ENCODE measurements at regions not wholly inside any gene's neighbourhood (a gene's known extent, or its start where the extent isn't known, plus 50 kb on each side); places are given as distances from the start of the nearest gene placed in this dataset.
"Not testable (repeated sequence)": the region's sequence is repeated elsewhere in the genome, so short reads cannot be mapped to it uniquely, and the experiment has no call there.

DNA sequence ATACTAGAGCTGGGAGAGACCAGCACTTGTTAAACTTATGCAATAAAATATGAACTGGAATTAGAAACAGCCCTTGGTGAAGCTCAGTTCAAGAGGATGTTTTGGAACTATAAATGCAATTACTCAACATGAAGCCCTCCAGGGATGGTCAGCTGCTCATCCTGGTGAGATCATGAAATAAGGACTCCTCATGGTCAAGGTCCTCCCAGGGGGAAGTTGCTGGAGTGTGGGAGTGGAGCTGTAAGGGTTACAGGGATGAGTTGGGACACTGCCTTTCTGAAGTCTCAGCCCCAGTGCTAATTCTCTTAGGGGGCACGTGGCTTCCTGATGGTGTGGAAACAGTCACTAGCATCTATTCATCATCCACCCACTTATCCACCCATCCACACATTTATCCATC, 301.7 kb upstream of the SFSWAP start:
- Histone ChIP-seq H3K4me3 (no peak overlapping the region), H3K36me3 (no peaks in the 10 kb centered on the region), H3K27ac (no peak overlapping the region), H3K4me1 (ENCODE audit: low read depth) (no peaks in the 10 kb centered on the region), H3K9me3 (ENCODE audit: low read depth) (no peaks in the 10 kb centered on the region), H3K27me3 (no peaks in the 10 kb centered on the region)
- no peak for DNase-seq (ENCODE audit: low read depth in 1 of 2, low spot score in 1 of 2)
- TF ChIP-seq, protein P1, sequence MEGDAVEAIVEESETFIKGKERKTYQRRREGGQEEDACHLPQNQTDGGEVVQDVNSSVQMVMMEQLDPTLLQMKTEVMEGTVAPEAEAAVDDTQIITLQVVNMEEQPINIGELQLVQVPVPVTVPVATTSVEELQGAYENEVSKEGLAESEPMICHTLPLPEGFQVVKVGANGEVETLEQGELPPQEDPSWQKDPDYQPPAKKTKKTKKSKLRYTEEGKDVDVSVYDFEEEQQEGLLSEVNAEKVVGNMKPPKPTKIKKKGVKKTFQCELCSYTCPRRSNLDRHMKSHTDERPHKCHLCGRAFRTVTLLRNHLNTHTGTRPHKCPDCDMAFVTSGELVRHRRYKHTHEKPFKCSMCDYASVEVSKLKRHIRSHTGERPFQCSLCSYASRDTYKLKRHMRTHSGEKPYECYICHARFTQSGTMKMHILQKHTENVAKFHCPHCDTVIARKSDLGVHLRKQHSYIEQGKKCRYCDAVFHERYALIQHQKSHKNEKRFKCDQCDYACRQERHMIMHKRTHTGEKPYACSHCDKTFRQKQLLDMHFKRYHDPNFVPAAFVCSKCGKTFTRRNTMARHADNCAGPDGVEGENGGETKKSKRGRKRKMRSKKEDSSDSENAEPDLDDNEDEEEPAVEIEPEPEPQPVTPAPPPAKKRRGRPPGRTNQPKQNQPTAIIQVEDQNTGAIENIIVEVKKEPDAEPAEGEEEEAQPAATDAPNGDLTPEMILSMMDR (IDR thresholded peaks at IDR 0.05; ENCODE audit: low read depth, low read length): no peak

DNA sequence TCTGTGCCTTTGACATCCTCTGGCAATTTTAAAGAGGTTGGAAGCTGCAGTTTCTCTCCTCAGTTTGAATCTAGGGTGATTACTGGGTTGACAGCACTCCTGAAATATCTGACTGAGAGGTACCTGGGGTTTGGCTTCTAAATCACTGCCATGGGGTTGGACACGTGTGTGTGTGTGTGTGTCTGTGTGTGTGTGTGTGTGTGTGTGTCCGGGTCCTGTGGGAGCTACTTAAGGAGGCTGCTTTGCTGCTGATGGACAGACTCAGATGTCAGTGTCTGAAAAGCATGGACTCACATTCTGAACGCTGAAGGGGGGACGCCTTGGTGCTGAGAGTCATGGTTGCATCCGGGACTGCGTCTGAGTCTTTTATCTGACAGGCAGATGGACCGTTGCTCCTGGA, 299.1 kb upstream of the SFSWAP start:
- not testable (repeated sequence) for DNase-seq (ENCODE audit: low read depth in 1 of 2, low spot score in 1 of 2); H3K4me3 ChIP-seq; H3K27me3 ChIP-seq; H3K9me3 ChIP-seq (ENCODE audit: low read depth); H3K27ac ChIP-seq; H3K4me1 ChIP-seq (ENCODE audit: low read depth); H3K36me3 ChIP-seq

- H3K27ac ChIP-seq: no peak overlapping the region
- no peaks in the 10 kb centered on the region for H3K4me1 ChIP-seq (ENCODE audit: low read depth)
- DNase-seq (ENCODE audit: low read depth in 1 of 2, low spot score in 1 of 2): no peak
- no peak overlapping the region for H3K4me3 ChIP-seq
- H3K36me3 ChIP-seq: no peaks in the 10 kb centered on the region
- H3K27me3 ChIP-seq: no peaks in the 10 kb centered on the region
- H3K9me3 ChIP-seq (ENCODE audit: low read depth): no peaks in the 10 kb centered on the region
- TF ChIP-seq, protein P1 (IDR thresholded peaks at IDR 0.05; ENCODE audit: low read depth, low read length): no peak
Measured at GRCh38 chr12:131413006-131413405, 297.9 kb upstream of the SFSWAP start.

- Histone ChIP-seq H3K27ac (no peak overlapping the region), H3K36me3 (no peaks in the 10 kb centered on the region), H3K9me3 (ENCODE audit: low read depth) (no peaks in the 10 kb centered on the region), H3K4me1 (ENCODE audit: low read depth) (no peaks in the 10 kb centered on the region), H3K4me3 (no peak overlapping the region), H3K27me3 (no peaks in the 10 kb centered on the region)
- TF ChIP-seq, protein P1 (IDR thresholded peaks at IDR 0.05; ENCODE audit: low read depth, low read length): no peak
- no peak for DNase-seq (ENCODE audit: low read depth in 1 of 2, low spot score in 1 of 2)
Measured at GRCh38 chr12:131413471-131413870, 297.4 kb upstream of the SFSWAP start.

DNA sequence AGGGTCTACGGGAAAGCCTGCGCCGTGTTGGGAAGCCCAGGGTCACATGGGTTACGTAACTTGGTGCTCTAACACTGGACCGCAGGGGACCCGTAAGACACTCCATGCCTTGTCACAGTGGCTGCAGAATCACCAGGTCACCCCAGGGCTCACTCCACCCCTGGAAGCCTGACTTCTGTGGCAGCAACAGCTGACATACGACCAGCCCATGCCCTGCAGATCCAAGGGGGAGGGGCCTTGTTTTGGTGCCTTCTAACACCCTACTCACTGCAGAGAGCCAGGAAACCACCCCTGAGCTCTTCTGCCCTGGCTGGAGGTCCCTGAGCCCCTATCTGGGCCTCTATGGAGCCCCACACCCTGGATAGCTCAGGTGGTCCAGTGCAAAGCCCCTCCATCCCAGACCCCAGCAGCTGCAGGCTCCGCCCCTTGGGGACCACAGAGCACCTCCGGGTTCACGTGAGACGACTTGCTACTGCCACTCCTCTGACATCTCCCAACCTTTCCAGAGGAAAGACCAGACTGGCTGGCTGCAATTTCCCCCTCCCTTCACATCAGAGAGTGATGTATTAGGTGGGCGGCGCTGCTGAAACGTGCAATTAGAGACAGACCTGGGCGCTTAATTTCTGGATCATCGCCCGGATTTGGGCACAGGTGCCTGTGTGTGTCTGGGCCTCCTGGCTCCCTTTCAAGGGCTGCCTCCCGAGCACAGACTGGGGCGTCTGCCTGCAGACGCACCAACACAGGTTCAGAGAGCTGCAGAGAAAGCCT, 296.6 kb upstream of the SFSWAP start:
- H3K9me3 ChIP-seq (ENCODE audit: low read depth); H3K36me3 ChIP-seq; H3K4me1 ChIP-seq (ENCODE audit: low read depth); DNase-seq (ENCODE audit: low read depth in 1 of 2, low spot score in 1 of 2); H3K4me3 ChIP-seq; H3K27ac ChIP-seq; H3K27me3 ChIP-seq: not testable (repeated sequence)

- H3K27ac ChIP-seq: no peak overlapping the region
- TF ChIP-seq, protein P1 (IDR thresholded peaks at IDR 0.05; ENCODE audit: low read depth, low read length): no peak
- H3K36me3 ChIP-seq: no peaks in the 10 kb centered on the region
- no peaks in the 10 kb centered on the region for H3K9me3 ChIP-seq (ENCODE audit: low read depth)
- DNase-seq (ENCODE audit: low read depth in 1 of 2, low spot score in 1 of 2): no peak
- no peaks in the 10 kb centered on the region for H3K27me3 ChIP-seq
- no peak overlapping the region for H3K4me3 ChIP-seq
- no peaks in the 10 kb centered on the region for H3K4me1 ChIP-seq (ENCODE audit: low read depth)
Measured at GRCh38 chr12:131415781-131416180, 295.1 kb upstream of the SFSWAP start.
